GM19025 (cell line): ENCODE measurements at regions not wholly inside any gene's neighbourhood (a gene's known extent, or its start where the extent isn't known, plus 50 kb on each side); places are given as distances from the start of the nearest gene placed in this dataset.
"Not testable (repeated sequence)": the region's sequence is repeated elsewhere in the genome, so short reads cannot be mapped to it uniquely, and the experiment has no call there.

Experiments used
- ATAC-seq: cut with Tn5 transposase; IDR thresholded peaks from one replicate; pipeline ENCODE4 v1.9.1; 2021; ENCODE audit warnings: mild to moderate bottlenecking, low read depth, moderate library complexity; ENCODE audit not compliant: unreplicated experiment

DNA sequence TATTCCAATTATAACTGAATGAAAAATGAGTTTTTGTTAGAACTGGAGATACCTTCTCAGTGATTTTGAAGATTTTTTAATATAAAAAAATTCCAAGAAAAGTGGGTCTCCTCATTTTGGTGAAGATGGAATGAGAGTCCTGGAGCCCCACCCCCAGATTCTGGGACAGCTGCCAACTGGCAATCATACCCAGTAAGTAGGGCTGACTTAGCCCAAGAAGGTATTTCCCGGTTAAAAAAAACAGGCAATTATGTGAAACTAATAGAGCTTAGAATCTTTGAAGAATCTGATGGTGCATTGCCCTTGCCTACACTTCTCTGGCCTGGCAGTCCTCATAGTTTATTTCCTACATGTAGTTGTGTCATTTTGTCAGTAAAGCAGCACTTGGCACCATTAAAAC lies 52.8 kb upstream of the VWDE start:
- no peak for ATAC-seq

- ATAC-seq: peak; percentile 90
Observed at GRCh38 chr7:12458520-12459131, 55.0 kb upstream of the VWDE start.

DNA sequence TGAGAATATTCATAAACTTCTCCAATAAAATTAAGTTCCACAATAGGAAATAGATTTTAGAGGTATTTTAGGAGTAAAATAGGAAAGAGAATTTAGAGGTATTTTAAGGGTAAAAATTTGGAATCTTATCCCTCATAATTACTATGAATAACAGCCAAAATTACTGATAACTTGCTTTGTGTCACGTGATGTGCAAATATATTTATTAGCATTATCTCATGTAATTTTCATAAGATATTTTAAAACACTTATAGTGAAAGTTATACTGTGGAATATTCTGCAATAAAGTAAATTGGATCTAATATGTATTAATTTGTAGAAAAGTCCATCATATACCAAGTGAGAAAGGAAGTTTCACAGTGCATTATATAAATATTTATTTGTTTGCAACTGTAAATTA lies 64.2 kb upstream of the VWDE start:
- ATAC-seq: no peak

DNA sequence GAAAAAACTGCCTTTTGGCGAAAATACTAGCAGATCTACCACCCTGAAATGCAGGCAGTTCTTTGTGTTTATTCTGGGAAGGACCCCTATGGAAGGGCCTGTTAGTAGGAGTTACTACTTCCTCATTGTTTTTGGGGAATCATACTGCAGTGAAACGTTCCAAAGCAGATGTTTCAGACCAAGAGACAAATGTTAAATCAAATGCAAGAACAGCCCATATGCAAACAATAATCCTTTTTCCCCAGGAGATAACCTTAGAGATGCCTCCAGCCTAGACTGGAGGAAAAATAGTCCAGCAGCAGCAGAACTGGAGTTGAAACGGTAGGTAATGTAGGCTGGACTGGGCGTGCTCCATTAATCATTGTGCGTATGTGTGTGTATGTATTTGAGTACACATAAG lies 65.9 kb upstream of the VWDE start:
- ATAC-seq: no peak

DNA sequence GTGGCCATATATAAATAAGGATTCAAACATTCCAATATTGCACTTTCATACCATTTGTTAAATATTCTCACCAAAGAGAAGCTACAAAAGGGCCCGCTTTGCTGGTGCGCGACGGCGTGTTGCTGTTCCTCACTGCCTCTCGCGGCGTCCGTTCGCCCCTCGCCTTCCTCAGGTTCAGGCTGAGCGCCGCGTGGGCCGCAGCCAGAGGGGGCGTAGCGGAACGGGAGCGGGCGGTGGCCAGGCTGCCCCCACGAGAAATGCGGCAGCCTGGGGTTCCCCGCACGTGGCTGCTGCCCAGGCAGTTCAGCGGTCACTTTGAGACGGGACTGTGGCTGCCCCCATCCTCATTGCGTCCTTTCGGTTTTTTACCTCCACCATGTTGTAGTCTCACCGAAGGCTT lies 67.3 kb upstream of the VWDE start:
- no peak for ATAC-seq

GRCh38 chr7:12474035-12474434 lies 70.4 kb upstream of the VWDE start:
- ATAC-seq: no peak

DNA sequence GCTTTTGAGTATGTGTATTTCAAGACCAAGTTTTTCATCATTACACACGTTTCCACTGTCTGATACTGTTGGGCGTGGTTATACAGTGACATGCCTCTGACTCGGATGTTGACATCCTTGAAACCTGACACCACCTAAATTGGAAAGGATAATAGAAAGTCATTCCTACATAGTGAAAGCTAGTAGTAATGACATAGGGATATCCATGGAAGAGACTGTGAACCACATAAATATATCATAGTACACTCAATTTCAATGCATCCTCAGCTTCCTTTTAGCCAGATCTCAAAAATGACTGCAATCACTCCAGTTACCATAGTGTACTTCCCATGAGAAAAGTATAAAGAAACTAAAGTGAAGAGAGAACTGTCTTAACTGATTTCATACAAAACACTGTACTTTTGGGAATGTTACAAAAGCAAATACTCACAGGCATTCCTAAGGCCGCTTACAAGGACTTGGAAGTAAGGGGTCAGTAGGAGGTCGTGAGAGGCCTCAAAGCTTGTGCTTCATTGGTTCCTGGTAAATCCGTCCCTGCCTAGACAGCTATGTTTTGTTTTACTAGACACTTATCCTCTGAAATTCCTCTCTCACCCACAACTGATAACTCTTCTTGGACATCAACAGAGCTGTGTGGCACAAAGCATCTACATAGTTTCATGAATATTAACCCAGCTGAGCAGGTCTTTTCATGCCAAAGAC lies 71.8 kb upstream of the VWDE start:
- ATAC-seq: no peak

DNA sequence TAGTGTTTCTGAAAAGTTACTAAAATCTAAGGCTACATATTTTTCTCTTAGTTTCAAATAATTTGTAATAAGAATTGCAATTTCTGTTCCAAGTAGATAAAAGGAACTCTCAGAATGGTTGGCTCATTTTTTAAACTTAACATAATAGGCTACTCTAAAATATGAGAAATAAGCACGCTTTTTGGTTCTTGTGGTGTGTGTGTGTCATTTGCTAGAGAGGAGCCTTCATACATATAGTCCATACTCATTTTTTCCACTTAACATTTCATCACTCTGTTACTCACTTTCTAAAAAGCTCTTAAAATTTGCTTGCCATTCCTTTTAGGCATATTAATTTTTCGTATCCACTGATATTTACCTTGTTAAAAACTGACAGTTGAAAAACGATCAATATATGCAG lies 74.0 kb upstream of the VWDE start:
- no peak for ATAC-seq

- ATAC-seq: peak; percentile 87
Observed at GRCh38 chr7:12481722-12482121, 78.1 kb upstream of the VWDE start.

DNA sequence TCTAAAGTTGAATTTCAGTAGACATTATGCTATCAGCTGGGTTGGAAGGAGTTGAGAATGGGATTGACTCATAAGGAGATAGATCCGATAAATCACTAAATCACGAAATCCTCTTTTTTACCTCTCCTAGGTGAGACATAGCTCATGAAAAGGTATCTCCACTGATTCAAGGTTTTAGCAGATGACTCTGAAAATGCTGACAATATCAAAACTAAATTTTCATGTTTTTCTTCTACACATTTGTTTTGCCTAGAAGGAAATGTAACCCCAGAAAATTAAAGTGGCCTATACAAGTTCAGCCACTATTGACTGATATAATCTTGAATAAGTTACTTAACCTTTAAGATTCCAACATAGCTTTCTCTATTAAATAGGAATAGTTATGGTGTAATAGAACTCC lies 82.2 kb upstream of the VWDE start:
- no peak for ATAC-seq

DNA sequence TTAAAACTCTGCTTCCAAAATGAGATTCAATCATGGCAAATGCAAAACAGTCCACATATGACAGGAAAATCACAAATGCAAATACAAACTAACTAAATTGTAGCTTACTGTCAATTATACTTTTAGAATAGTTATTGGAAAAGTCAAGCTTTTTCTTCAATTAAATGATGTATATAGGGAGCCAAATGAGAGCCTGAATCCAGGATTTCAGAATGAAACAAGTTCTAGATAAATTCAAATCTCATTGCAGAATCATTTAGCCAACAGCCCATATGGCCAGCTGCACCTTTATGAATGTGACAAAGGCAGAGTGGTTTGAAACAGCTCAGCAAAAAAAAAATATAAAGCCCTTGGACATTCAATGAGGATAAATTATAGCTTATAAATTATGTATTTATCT lies 82.2 kb upstream of the SCIN start:
- ATAC-seq: no peak

DNA sequence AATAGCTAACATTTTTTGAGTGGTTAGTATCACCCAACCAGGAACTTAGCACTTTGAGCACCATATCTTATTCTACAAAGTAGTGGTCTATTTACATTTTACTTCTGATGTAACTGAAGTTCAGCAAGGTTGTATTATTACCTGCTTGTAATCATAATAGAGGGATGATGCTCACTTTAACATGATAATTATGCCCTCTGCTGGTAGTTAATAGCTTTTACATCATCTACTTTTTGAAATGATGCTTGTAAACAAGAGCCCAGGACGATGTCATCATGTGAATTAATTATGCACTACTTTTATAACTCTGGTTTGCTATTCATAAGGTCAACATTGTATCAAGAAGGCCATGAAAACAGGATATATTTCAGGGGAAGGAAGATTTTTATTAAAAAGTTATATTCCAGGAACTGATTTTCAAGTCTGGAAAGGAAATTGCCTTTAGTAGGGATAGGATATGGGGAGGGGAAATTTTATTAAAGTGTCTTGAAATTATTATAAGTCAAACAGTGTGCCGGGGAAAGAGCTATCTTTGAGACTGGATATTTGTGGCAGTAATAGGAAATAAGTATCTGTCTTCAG lies 80.3 kb upstream of the SCIN start:
- ATAC-seq: no peak

DNA sequence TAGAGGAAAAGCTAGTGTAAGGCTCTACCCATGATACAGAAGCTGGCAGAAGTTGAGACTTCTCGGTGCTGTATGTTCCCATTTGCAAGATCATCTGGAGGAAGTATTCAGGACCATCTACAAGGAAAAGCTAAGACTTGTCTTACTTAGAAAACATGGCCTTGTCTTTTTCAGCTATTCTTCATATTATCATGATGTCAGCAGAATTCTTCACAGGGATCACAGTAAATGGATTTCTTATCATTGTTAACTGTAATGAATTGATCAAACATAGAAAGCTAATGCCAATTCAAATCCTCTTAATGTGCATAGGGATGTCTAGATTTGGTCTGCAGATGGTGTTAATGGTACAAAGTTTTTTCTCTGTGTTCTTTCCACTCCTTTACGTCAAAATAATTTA lies 79.6 kb upstream of the SCIN start:
- no peak for ATAC-seq

DNA sequence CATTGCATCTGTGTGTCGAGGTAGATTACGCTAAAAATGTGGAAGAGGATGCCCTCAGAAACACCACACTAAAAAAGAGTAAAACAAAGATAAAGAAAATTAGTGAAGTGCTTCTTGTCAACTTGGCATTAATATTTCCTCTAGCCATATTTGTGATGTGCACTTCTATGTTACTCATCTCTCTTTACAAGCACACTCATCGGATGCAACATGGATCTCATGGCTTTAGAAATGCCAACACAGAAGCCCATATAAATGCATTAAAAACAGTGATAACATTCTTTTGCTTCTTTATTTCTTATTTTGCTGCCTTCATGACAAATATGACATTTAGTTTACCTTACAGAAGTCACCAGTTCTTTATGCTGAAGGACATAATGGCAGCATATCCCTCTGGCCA lies 79.0 kb upstream of the SCIN start:
- ATAC-seq: no peak

DNA sequence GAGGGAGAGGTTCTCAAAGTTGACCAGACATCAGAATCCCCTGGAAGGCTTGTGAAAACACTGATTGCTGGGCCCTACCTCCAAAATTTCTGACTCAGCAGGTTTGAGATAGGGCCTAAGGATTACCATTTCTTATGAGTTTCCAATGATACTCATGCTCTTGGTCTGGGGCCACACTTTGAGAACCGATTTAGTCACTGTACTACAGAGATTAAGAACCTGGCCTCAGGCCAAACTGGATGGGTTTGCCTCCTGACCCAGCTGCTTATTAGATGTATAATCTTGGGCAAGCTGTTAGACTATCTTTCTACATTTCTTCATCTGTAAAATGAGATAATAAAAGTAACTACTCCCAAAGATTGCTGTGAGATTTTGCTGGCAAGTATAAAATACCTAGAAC lies 77.1 kb upstream of the SCIN start:
- ATAC-seq: no peak

DNA sequence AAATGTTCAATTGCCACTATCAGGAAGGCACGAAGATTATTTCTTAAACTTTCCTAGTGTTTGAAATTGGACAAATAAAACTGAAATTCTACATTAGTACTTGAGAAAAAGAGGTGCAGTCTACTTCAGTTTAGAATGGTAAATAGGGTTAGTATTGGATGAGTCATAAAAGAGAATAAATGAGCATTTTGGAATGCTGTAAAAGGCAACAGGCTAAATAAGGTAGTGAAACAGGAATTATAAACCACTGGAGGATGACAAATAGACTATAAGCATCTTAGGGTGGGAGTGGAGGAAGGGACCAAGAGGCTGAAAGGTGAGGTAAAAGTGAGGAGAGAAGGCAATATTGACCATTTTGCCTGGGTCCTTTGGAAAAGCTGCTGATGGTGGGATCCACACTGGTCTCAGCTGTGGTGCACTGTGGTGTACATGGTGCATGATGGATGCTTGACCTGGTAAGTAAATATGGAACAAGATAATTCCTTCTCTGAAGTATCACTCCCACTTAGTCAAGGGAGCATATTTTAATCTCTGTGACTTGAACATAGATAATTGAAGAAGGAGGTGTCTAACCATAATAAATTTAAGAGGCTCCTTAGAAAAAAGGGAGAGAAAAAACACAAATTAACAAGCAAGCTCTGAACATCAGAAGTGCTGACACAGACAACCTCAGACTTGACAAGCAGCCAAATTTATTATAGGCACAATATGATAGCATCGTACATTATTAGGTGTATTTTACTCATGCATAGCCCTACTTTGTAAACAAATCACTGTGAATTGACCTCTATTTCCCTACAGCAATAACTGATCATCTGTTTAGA lies 76.4 kb upstream of the SCIN start:
- ATAC-seq: no peak

GRCh38 chr7:12494687-12495024 lies 75.9 kb upstream of the SCIN start:
- ATAC-seq: no peak

GRCh38 chr7:12496901-12497674 lies 73.4 kb upstream of the SCIN start:
- ATAC-seq: not testable (repeated sequence)

- ATAC-seq: no peak
Observed at GRCh38 chr7:12504149-12504548, 66.4 kb upstream of the SCIN start.

DNA sequence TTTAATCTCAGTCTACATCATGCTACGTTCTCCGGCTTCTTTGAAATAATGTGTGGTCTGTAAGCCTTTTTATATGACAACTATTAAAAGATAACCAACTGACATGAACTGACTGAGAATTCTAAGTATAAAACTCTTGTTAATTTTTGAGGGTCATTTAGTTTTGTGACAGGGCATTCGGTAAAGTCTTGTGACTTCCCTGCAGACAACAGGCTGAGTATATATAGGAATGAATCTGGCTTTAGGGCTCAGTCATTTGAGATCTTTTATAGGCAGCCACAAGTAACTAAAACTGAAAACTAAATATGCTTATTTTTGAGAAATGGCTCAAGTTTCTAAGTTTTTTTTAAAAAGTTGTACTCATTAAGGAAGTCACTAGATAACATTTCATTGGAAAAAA lies 62.5 kb upstream of the SCIN start:
- no peak for ATAC-seq

- no peak for ATAC-seq
Observed at GRCh38 chr7:12508554-12508953, 62.0 kb upstream of the SCIN start.
